ENCODE measurements at regions not wholly inside any gene's neighbourhood (a gene's known extent, or its start where the extent isn't known, plus 50 kb on each side); places are given as distances from the start of the nearest gene placed in this dataset.

DNA sequence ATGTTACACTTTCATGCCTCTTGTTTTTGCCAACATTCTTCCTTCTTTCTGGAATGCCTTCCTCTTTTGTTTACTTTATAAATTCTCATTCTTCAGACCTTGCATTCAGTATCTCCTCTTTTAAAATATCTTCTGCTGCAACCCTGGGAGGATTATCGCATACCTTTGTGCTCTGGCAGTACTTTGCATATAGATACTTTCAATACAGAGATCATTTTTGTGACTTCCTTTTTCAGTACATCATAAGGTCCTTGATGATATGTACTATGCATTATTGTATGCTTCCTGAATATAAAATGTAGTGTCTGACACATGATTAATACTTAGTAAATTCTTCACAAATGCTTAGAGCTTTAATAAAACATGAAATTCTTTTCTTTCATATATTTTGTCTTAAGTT, 538.7 kb downstream of the TRIB2 start (continued):
- TF ChIP-seq, protein P1, sequence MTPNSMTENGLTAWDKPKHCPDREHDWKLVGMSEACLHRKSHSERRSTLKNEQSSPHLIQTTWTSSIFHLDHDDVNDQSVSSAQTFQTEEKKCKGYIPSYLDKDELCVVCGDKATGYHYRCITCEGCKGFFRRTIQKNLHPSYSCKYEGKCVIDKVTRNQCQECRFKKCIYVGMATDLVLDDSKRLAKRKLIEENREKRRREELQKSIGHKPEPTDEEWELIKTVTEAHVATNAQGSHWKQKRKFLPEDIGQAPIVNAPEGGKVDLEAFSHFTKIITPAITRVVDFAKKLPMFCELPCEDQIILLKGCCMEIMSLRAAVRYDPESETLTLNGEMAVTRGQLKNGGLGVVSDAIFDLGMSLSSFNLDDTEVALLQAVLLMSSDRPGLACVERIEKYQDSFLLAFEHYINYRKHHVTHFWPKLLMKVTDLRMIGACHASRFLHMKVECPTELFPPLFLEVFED (CRISPR knock-in tag; conservative IDR thresholded peaks at IDR 0.05), result no peak
- TF ChIP-seq ZFP36 (IDR thresholded peaks at IDR 0.05; ENCODE audit: low read depth, low read length, partially characterized antibody) (no peak), TAF9B (IDR thresholded peaks at IDR 0.05; ENCODE audit: partially characterized antibody) (no peak), JUN (IDR thresholded peaks at IDR 0.05; ENCODE audit: borderline replicate concordance, low read depth, low read length) (no peak), JUN (CRISPR knock-in tag; IDR thresholded peaks at IDR 0.05; ENCODE audit: borderline replicate concordance) (no peak)
- TF ChIP-seq, protein P2, sequence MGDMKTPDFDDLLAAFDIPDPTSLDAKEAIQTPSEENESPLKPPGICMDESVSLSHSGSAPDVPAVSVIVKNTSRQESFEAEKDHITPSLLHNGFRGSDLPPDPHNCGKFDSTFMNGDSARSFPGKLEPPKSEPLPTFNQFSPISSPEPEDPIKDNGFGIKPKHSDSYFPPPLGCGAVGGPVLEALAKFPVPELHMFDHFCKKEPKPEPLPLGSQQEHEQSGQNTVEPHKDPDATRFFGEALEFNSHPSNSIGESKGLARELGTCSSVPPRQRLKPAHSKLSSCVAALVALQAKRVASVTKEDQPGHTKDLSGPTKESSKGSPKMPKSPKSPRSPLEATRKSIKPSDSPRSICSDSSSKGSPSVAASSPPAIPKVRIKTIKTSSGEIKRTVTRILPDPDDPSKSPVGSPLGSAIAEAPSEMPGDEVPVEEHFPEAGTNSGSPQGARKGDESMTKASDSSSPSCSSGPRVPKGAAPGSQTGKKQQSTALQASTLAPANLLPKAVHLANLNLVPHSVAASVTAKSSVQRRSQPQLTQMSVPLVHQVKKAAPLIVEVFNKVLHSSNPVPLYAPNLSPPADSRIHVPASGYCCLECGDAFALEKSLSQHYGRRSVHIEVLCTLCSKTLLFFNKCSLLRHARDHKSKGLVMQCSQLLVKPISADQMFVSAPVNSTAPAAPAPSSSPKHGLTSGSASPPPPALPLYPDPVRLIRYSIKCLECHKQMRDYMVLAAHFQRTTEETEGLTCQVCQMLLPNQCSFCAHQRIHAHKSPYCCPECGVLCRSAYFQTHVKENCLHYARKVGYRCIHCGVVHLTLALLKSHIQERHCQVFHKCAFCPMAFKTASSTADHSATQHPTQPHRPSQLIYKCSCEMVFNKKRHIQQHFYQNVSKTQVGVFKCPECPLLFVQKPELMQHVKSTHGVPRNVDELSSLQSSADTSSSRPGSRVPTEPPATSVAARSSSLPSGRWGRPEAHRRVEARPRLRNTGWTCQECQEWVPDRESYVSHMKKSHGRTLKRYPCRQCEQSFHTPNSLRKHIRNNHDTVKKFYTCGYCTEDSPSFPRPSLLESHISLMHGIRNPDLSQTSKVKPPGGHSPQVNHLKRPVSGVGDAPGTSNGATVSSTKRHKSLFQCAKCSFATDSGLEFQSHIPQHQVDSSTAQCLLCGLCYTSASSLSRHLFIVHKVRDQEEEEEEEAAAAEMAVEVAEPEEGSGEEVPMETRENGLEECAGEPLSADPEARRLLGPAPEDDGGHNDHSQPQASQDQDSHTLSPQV (IDR thresholded peaks at IDR 0.05), result no peak
- TF ChIP-seq, protein P3, sequence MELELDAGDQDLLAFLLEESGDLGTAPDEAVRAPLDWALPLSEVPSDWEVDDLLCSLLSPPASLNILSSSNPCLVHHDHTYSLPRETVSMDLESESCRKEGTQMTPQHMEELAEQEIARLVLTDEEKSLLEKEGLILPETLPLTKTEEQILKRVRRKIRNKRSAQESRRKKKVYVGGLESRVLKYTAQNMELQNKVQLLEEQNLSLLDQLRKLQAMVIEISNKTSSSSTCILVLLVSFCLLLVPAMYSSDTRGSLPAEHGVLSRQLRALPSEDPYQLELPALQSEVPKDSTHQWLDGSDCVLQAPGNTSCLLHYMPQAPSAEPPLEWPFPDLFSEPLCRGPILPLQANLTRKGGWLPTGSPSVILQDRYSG (tag; conservative IDR thresholded peaks at IDR 0.05; ENCODE audit: low read depth), result no peak
